ENCODE measurements at regions not wholly inside any gene's neighbourhood (a gene's known extent, or its start where the extent isn't known, plus 50 kb on each side); places are given as distances from the start of the nearest gene placed in this dataset.

- no TSS peak for BruUV-seq (replicated peaks)
- intact Hi-C loops (cut with micrococcal nuclease; ENCODE audit: unreplicated experiment): no loop called here
- Mint-ChIP-seq H3K36me3 (ENCODE audit: insufficient read depth, unreplicated experiment) (no peaks in the 10 kb centered on the region), H3K27ac (ENCODE audit: unreplicated experiment) (no peak overlapping the region), H3K4me1 (ENCODE audit: low read depth, unreplicated experiment) (peaks cover 17% of the 10 kb centered on the region), H3K9me3 (ENCODE audit: low read depth, unreplicated experiment) (no peaks in the 10 kb centered on the region), H3K4me3 (ENCODE audit: low read depth, unreplicated experiment) (no peak overlapping the region), H3K27me3 (ENCODE audit: unreplicated experiment) (no peaks in the 10 kb centered on the region)
- no peak for DNase-seq
- CTCF ChIA-PET: no interaction called here
- TF ChIP-seq CTCF (IDR thresholded peaks at IDR 0.05; ENCODE audit: unreplicated experiment): no peak
Measured at GRCh38 chr4:121269001-121269400, 104.9 kb upstream of the TNIP3 start.

GRCh38 chr4:121266982-121267381 is 102.9 kb upstream of the TNIP3 start:
- H3K36me3 Mint-ChIP-seq (ENCODE audit: insufficient read depth, unreplicated experiment): no peaks in the 10 kb centered on the region
- intact Hi-C loops (cut with micrococcal nuclease; ENCODE audit: unreplicated experiment): no loop called here
- H3K4me3 Mint-ChIP-seq (ENCODE audit: low read depth, unreplicated experiment): no peak overlapping the region
- no peak overlapping the region for H3K27ac Mint-ChIP-seq (ENCODE audit: unreplicated experiment)
- peaks cover 4% of the 10 kb centered on the region for H3K4me1 Mint-ChIP-seq (ENCODE audit: low read depth, unreplicated experiment)
- no peaks in the 10 kb centered on the region for H3K9me3 Mint-ChIP-seq (ENCODE audit: low read depth, unreplicated experiment)
- no peak for TF ChIP-seq CTCF (IDR thresholded peaks at IDR 0.05; ENCODE audit: unreplicated experiment)
- no peaks in the 10 kb centered on the region for H3K27me3 Mint-ChIP-seq (ENCODE audit: unreplicated experiment)
- CTCF ChIA-PET: no interaction called here
- no peak for DNase-seq
- no TSS peak for BruUV-seq (replicated peaks)

- Mint-ChIP-seq H3K27me3 (ENCODE audit: unreplicated experiment) (no peaks in the 10 kb centered on the region), H3K9me3 (ENCODE audit: low read depth, unreplicated experiment) (no peaks in the 10 kb centered on the region), H3K4me1 (ENCODE audit: low read depth, unreplicated experiment) (no peaks in the 10 kb centered on the region), H3K4me3 (ENCODE audit: low read depth, unreplicated experiment) (no peak overlapping the region), H3K36me3 (ENCODE audit: insufficient read depth, unreplicated experiment) (no peaks in the 10 kb centered on the region), H3K27ac (ENCODE audit: unreplicated experiment) (no peak overlapping the region)
- DNase-seq: no peak
- TF ChIP-seq CTCF (IDR thresholded peaks at IDR 0.05; ENCODE audit: unreplicated experiment): no peak
- CTCF ChIA-PET: no interaction called here
- no TSS peak for BruUV-seq (replicated peaks)
- intact Hi-C loops (cut with micrococcal nuclease; ENCODE audit: unreplicated experiment): no loop called here
Measured at GRCh38 chr4:121256887-121257466, 92.9 kb upstream of the TNIP3 start.

DNA sequence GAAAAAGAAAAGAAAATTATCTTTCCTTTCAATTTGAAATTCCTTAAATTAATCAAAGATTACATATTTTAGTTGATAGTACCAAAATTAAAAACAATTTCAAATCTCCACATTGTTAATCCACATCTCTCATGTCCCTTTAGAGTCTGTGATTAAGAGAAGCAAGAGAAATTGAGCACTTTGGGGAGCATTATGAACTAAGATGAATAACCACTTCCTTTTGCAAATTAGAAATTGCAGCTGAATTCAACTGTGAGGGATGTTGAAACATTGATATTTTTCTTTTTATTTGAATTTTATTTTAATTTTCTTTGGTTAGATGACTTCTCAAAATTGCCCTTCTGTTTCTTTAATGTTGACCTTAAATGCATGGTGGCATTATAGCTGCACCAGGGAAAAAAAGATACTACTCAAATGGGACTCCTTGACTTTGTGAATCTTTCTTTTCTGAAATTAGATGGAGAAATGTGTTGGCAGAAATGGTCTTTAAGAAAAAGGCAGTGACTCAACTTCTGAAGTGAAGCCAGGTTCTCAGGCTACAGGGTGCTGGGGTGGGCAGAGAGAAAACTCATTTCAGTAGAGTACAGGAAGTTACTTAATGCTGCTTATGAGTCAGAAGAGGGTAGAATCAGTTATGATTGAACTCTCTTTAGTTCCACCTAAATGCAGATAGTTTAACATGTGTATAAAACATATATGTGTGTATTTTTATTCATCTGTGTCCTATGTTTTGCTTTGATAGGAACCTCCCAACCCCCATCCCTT is 92.0 kb upstream of the TNIP3 start:
- H3K4me1 Mint-ChIP-seq (ENCODE audit: low read depth, unreplicated experiment): no peaks in the 10 kb centered on the region
- H3K27me3 Mint-ChIP-seq (ENCODE audit: unreplicated experiment): no peaks in the 10 kb centered on the region
- no peak overlapping the region for H3K27ac Mint-ChIP-seq (ENCODE audit: unreplicated experiment)
- H3K4me3 Mint-ChIP-seq (ENCODE audit: low read depth, unreplicated experiment): no peak overlapping the region
- intact Hi-C loops (cut with micrococcal nuclease; ENCODE audit: unreplicated experiment): no loop called here
- CTCF ChIA-PET: no interaction called here
- BruUV-seq (replicated peaks): no TSS peak
- DNase-seq: no peak
- H3K9me3 Mint-ChIP-seq (ENCODE audit: low read depth, unreplicated experiment): no peaks in the 10 kb centered on the region
- TF ChIP-seq CTCF (IDR thresholded peaks at IDR 0.05; ENCODE audit: unreplicated experiment): no peak
- H3K36me3 Mint-ChIP-seq (ENCODE audit: insufficient read depth, unreplicated experiment): no peaks in the 10 kb centered on the region
